Stimulated activated naive CD8-positive, alpha-beta T cell treated with anti-CD3 and anti-CD28 coated beads, Interleukin-15, amount 100 ng/mL, for 72 hours (primary cell): ENCODE measurements at regions not wholly inside any gene's neighbourhood (a gene's known extent, or its start where the extent isn't known, plus 50 kb on each side); places are given as distances from the start of the nearest gene placed in this dataset.

Experiments
- ATAC-seq: fragments of 150-1000 bp; cut with Tn5 transposase; 2 replicates; pipeline ENCODE4 v1.10.0; 2021; ENCODE audit warnings: mild to moderate bottlenecking, moderate library complexity
- DNase-seq, 2 donors: peaks; one replicate each; pipeline ENCODE4 v3.0.0; 2021 to 2022
- H3K27ac Mint-ChIP-seq, 2 donors: one replicate each; pipeline ENCODE4 v1.8.0; 2022; ENCODE audit warnings: mild to moderate bottlenecking in 2 of 2, mixed read lengths in 2 of 2, moderate library complexity in 2 of 2
- H3K27me3 Mint-ChIP-seq: one replicate; pipeline ENCODE4 v1.8.0; 2022; ENCODE audit warnings: mixed read lengths
- H3K4me1 Mint-ChIP-seq: one replicate; pipeline ENCODE4 v1.8.0; 2022; ENCODE audit warnings: mild to moderate bottlenecking, mixed read lengths
- H3K4me3 Mint-ChIP-seq, 2 donors: one replicate each; pipeline ENCODE4 v1.8.0; 2022; ENCODE audit warnings: mild to moderate bottlenecking in 2 of 2, mixed read lengths in 2 of 2, moderate library complexity in 1 of 2
- H3K9me3 Mint-ChIP-seq, 2 donors: one replicate each; pipeline ENCODE4 v1.8.0; 2022; ENCODE audit warnings: mixed read lengths in 2 of 2

GRCh38 chr15:70476441-70476840 is 286.9 kb downstream of the UACA start:
- Mint-ChIP-seq H3K27ac (no peak overlapping the region), H3K4me1 (peaks cover 57% of the 10 kb centered on the region), H3K9me3 (no peaks in the 10 kb centered on the region), H3K4me3 (no peak overlapping the region), H3K27me3 (peaks cover 69% of the 10 kb centered on the region)
- DNase-seq: no peak
- ATAC-seq: no peak

- DNase-seq: no peak
These were observed 287.4 kb downstream of the UACA start for GRCh38 chr15:70475921-70476320.

GRCh38 chr15:70475407-70475781 is 288.0 kb downstream of the UACA start:
- peaks cover 74% of the 10 kb centered on the region for H3K27me3 Mint-ChIP-seq
- no peaks in the 10 kb centered on the region for H3K9me3 Mint-ChIP-seq
- H3K4me1 Mint-ChIP-seq: peaks cover 54% of the 10 kb centered on the region
- ATAC-seq: no peak
- no peak overlapping the region for H3K27ac Mint-ChIP-seq
- no peak for DNase-seq
- peak overlapping the region; percentile 67 to 71 for H3K4me3 Mint-ChIP-seq

More at GRCh38 chr15:70475921-70476320, 287.4 kb downstream of the UACA start:
- H3K27me3 Mint-ChIP-seq: peaks cover 72% of the 10 kb centered on the region
- H3K27ac Mint-ChIP-seq: no peak overlapping the region
- peaks cover 57% of the 10 kb centered on the region for H3K4me1 Mint-ChIP-seq
- H3K4me3 Mint-ChIP-seq: no peak overlapping the region
- ATAC-seq: no peak
- H3K9me3 Mint-ChIP-seq: no peaks in the 10 kb centered on the region

DNA sequence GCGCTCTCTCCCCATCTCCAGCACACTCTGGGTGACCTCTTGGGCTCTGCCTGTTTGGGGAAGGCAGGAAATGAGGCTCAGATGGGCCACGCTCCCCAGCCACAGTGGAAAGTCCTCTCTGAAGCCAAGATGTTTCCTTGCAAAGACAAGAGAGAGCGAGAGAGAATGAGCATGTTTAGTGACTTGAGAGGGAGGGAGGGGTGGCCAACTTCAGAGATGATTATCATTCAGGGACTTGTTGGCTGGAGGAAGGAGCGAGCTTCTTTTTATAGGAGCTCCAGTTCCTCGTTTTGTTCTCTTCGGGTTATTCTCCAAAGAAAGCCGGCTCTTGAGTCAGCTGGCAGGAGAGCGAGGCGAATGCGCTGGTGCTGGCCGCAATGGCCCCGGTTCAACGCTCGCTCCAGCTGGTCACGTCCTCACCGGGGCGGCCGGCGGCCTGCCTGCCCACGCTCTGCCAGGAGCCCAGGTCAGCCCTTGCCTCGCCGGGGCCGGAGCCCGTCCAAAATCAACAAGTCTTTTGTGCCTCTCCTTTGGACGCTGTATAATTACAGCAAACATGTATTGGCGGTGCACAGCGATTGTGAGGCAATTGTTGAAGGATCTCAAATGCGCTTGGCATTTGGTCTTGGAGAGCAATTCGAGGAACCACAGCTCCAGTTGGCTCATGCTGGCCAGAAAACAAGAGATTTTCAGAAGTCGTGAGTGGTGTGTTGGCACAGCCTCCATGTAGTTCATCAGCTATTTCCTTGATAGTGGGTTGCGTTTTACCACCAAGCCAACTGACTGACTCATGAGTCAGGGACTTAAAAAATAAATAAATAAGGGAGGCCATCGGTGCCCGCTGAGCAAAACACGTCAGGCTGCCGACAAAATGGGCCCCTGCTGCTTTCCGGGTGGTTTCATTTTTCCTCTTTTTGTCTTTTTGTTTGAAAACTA is 288.6 kb downstream of the UACA start:
- DNase-seq: peak in 1 of 2 donors; percentile 69
- peak overlapping the region in 1 of 2 donors; percentile 64 for H3K27ac Mint-ChIP-seq
- H3K27me3 Mint-ChIP-seq: peaks cover 81% of the 10 kb centered on the region
- peaks cover 47% of the 10 kb centered on the region for H3K4me1 Mint-ChIP-seq
- peak; percentile 87 for ATAC-seq
- H3K9me3 Mint-ChIP-seq: no peaks in the 10 kb centered on the region
- H3K4me3 Mint-ChIP-seq: peak overlapping the region; percentile 67 to 71

DNA sequence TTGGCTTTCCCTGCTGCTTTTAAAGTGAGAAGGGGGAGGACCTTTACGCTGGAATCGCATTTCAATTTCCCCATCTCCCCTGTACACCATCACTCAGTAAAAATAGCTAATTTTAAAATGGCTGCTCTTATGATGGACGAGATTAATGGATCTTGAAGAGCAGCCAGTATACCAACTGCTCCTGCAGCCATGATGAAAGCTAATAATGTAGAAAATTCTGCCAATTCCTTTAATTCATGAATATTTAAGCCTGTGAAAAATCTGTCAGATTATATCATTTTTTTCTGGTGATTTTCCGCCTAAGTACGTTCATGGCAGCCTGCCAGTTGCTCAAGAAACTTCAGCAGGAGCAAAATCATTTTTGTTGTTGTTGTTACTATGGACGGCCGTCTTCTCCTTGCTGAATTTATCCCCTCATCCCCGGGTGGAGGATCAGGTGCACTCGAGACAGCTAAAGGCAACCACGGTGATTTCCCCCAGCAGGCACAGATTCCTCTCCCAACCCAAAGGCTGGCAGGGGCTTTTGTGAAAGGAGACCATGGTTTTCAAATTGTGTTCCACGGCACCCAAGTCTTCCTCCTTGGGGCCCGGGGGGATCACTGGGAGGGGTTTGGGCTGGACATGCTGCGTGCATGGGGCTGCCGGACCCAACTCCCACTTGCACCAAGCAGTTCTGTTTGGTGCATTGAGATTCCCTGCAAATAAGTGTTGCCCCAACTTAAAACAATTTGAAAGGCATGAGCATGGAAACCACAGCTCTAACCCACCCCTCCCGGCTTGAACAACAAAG is 289.6 kb downstream of the UACA start:
- no peak for DNase-seq

DNA sequence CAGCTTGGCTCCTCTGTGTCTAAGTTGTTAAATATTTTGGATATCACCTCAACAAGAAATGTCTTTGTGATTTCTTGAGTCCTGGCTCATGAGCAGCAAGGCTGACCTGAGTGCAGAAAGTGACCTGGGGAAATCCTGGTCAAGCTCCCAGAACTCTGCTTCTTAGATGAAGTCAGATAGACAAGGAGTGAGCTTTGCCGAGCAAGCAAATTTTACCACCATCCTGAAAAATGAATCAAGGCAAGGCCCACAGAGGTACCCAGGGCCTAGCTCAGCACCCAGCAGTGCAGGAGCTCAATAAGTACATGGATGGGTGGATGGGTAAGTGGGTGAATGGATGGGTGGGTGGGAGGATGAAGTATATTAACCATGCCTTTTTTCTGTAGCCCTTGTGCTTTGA is 291.8 kb downstream of the UACA start:
- Mint-ChIP-seq H3K9me3 (no peaks in the 10 kb centered on the region), H3K27ac (no peak overlapping the region), H3K4me3 (no peak overlapping the region), H3K4me1 (peaks cover 32% of the 10 kb centered on the region), H3K27me3 (peaks cover 94% of the 10 kb centered on the region)
- DNase-seq: no peak
- ATAC-seq: no peak

More for the DNA sequence above, 289.6 kb downstream of the UACA start:
- ATAC-seq: no peak
- H3K27ac Mint-ChIP-seq: no peak overlapping the region
- peaks cover 90% of the 10 kb centered on the region for H3K27me3 Mint-ChIP-seq
- H3K4me3 Mint-ChIP-seq: peak overlapping the region in 1 of 2 donors; percentile 71
- peaks cover 40% of the 10 kb centered on the region for H3K4me1 Mint-ChIP-seq
- H3K9me3 Mint-ChIP-seq: no peaks in the 10 kb centered on the region

GRCh38 chr15:70470556-70471191 is 292.7 kb downstream of the UACA start:
- Mint-ChIP-seq H3K27ac (no peak overlapping the region), H3K4me3 (no peak overlapping the region), H3K27me3 (peaks cover 92% of the 10 kb centered on the region), H3K4me1 (peaks cover 28% of the 10 kb centered on the region), H3K9me3 (no peaks in the 10 kb centered on the region)
- ATAC-seq (no peak), DNase-seq (no peak)

DNA sequence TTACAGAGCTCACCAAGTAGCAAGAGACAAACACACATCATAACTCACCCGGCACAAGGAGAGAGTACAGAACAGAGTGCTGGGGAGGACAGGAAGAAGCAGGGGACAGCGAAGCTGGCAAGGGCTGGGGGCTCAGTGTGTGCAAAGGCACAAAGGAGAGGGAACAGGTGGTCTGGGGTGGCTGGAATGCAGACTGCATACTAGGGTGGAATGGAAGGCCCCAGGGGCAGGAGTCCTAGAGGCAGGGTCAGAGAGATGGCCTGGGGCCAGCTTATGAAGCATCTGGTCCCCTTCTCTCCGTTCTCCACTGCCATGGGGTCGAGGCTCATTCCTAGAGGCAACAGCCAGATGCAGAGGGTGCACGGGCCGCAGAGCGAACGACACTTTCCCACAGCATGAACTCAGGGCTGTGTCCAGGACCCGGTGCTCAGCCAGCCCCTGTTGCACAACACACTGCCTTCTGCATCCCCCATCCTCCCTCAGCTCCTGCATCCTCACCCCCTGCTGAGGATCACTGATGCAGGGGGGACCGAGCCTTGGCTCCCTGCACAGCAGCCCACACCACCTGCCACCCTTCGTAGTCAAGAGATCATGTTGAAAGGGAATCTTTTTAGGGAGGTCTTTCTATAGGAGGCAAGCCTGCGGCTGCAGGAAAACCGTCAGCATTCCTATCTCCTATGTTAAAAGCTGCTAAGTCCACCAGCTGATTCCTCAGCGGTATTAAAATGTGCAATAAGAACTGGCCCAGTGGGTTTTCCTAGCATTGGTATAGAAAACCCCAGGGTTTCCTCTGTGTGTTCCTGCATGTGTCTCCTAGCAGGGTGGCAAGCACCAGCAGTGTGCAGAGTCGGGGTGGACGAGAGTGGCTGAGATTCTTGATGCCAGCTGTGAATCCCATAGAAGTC is 293.5 kb downstream of the UACA start:
- ATAC-seq (no peak), DNase-seq (no peak)
- Mint-ChIP-seq H3K9me3 (no peaks in the 10 kb centered on the region), H3K4me1 (peaks cover 20% of the 10 kb centered on the region), H3K4me3 (no peak overlapping the region), H3K27me3 (peaks cover 92% of the 10 kb centered on the region), H3K27ac (no peak overlapping the region)

DNA sequence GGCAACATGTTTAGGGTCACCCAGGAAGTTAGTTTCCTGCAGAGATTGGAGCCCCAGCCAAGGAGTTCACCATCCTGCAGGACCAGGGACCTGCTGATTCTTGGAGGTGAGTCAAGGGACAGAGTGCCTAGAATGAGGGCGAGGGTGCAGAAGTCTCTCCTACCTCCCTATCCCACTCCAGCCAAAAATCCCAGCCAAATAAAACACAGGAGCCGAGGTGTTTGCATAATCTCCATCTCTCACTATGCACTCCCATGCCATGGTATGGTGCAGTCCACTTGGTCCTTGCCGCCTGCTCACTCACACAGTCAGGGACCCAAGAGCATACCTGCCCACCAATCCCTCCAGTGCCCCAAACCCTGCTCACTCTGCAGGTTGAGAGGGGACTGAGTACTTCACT is 294.2 kb downstream of the UACA start:
- peaks cover 91% of the 10 kb centered on the region for H3K27me3 Mint-ChIP-seq
- peak overlapping the region in 1 of 2 donors; percentile 28 for H3K27ac Mint-ChIP-seq
- peaks cover 13% of the 10 kb centered on the region for H3K4me1 Mint-ChIP-seq
- DNase-seq: no peak
- no peak overlapping the region for H3K4me3 Mint-ChIP-seq
- no peak for ATAC-seq
- no peaks in the 10 kb centered on the region for H3K9me3 Mint-ChIP-seq

DNA sequence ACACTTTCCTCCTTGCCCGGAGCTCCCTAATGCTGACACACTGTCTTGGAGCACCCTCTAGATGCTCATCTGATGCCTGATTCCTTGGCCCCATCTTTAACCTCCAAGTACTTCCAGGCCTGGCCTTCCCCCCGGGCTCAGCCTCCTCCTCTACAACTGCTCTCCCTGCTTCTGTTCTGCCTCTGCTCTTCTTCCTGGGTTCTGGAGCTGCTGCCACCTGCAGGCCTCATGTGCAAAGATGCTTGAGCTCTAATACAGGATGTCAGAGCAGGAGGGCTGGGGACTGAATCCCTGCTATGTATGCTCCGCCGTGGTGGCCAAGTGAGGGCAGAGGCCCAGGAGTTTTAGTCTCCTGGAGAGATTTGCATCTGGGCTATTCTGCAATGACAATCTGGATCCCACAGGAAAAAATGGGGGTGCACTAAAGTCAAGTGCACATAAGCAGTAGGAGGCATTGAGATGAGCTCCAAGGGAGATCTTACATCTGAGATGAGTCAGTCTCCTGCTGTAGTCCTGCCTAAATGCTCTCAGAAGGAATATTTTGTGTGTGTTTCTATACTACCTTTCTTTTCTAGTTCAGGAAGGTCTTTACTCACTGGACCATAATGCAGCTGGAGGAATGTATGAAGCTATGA is 296.3 kb downstream of the UACA start:
- peaks cover 86% of the 10 kb centered on the region for H3K27me3 Mint-ChIP-seq
- H3K9me3 Mint-ChIP-seq: no peaks in the 10 kb centered on the region
- H3K4me3 Mint-ChIP-seq: no peak overlapping the region
- ATAC-seq (peak; percentile 86), DNase-seq (peak in 1 of 2 donors; percentile 52)
- peaks cover 8% of the 10 kb centered on the region for H3K4me1 Mint-ChIP-seq
- no peak overlapping the region for H3K27ac Mint-ChIP-seq

DNA sequence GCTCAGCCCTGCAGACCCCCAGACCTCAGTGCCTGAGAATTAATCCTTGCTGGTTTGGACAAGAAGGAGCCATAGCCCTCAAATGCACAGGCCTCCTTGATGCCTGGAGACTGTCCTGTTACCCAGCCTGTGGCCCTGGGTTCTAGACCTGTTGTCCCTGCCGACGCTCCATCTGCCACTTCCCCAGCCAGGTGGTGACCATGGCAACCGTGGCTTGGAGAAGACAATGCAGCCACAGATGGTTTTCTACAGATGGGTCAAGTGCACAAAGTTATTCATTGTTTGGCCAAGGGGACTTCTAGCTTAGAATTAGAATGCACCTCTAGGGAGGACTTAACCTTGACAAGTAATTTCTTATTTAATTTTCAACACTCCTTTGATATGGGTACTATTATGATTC is 297.1 kb downstream of the UACA start:
- ATAC-seq (no peak), DNase-seq (no peak)
- Mint-ChIP-seq H3K4me3 (no peak overlapping the region), H3K4me1 (peaks cover 8% of the 10 kb centered on the region), H3K9me3 (no peaks in the 10 kb centered on the region), H3K27ac (no peak overlapping the region), H3K27me3 (peaks cover 86% of the 10 kb centered on the region)

GRCh38 chr15:70465812-70466211 is 297.5 kb downstream of the UACA start:
- no peak for DNase-seq
- ATAC-seq: no peak
- Mint-ChIP-seq H3K9me3 (no peaks in the 10 kb centered on the region), H3K4me3 (no peak overlapping the region), H3K27ac (no peak overlapping the region), H3K4me1 (peaks cover 12% of the 10 kb centered on the region), H3K27me3 (peaks cover 88% of the 10 kb centered on the region)

DNA sequence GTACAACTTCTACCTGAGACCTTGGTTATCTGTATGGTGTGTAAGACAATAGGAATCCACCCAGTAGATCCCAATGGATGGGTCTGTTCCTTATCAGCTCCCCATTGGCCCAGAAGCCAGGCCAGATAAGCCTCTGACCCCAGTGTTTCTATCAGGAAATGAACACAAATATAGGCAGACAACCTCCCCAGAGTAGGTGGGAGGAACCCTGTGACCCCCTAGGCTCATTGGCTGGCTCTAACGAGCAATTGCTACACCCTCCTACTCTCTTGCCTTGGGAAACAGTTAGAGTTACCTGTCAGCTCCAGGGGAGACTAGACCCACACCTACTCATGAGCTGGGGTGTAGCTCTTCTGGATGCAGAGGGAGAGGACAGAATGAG is 299.9 kb downstream of the UACA start:
- H3K4me1 Mint-ChIP-seq: peaks cover 28% of the 10 kb centered on the region
- no peak overlapping the region for H3K4me3 Mint-ChIP-seq
- H3K27ac Mint-ChIP-seq: no peak overlapping the region
- ATAC-seq: no peak
- H3K9me3 Mint-ChIP-seq: no peaks in the 10 kb centered on the region
- no peak for DNase-seq
- H3K27me3 Mint-ChIP-seq: peaks cover 83% of the 10 kb centered on the region

- no peak overlapping the region for H3K4me3 Mint-ChIP-seq
- no peaks in the 10 kb centered on the region for H3K9me3 Mint-ChIP-seq
- H3K27me3 Mint-ChIP-seq: peaks cover 70% of the 10 kb centered on the region
- ATAC-seq (no peak), DNase-seq (no peak)
- H3K27ac Mint-ChIP-seq: no peak overlapping the region
- H3K4me1 Mint-ChIP-seq: peaks cover 24% of the 10 kb centered on the region
These were observed 301.4 kb downstream of the UACA start for GRCh38 chr15:70461992-70462391.
